CD14-positive monocyte (primary cell): ENCODE measurements at regions not wholly inside any gene's neighbourhood (a gene's known extent, or its start where the extent isn't known, plus 50 kb on each side); places are given as distances from the start of the nearest gene placed in this dataset.

ENCODE experiments used
- DNase-seq, 3 donors: peaks; one replicate each; pipeline ENCODE4 v3.0.0-alpha.2; 2011 to 2022
- H2AFZ ChIP-seq: 2 replicates; pipeline ENCODE4 v1.6.0; 2012; ENCODE audit warnings: mild to moderate bottlenecking, low read depth, low read length, inconsistent platforms; ENCODE audit not compliant: insufficient read depth, poor library complexity, severe bottlenecking
- H3K27ac ChIP-seq, 2 donors: 1 replicate in 1 of 2; 2 replicates in 1 of 2; pipeline ENCODE4 v1.5.1; 2012 to 2013; ENCODE audit warnings: low read length in 2 of 2, control low read depth in 1 of 2, inconsistent platforms in 1 of 2, low read depth in 1 of 2, mild to moderate bottlenecking in 1 of 2
- H3K27me3 ChIP-seq, 2 donors: one replicate each; pipeline versions ENCODE4 v1.6.0 to v1.6.1; 2011 to 2013; ENCODE audit warnings: low read length in 2 of 2; ENCODE audit not compliant: control insufficient read depth in 2 of 2, insufficient read depth in 2 of 2
- H3K36me3 ChIP-seq, 2 donors: replicated peaks in 1 of 2; 1 replicate in 1 of 2; 2 replicates in 1 of 2; pipeline versions ENCODE4 v1.5.1 to v1.6.1; 2012 to 2013; ENCODE audit warnings: low read length in 2 of 2, control low read depth in 1 of 2, inconsistent platforms in 1 of 2, mild to moderate bottlenecking in 1 of 2; ENCODE audit not compliant: insufficient read depth in 2 of 2, control insufficient read depth in 1 of 2
- H3K4me1 ChIP-seq, 2 donors: 1 replicate in 1 of 2; 2 replicates in 1 of 2; pipeline versions ENCODE4 v1.5.1 to v1.6.1; 2012 to 2013; ENCODE audit warnings: low read length in 2 of 2, control low read depth in 1 of 2, inconsistent platforms in 1 of 2, mild to moderate bottlenecking in 1 of 2, moderate library complexity in 1 of 2; ENCODE audit not compliant: insufficient read depth in 2 of 2, control insufficient read depth in 1 of 2
- H3K4me2 ChIP-seq: replicated peaks from 2 replicates; pipeline ENCODE3; 2012; ENCODE audit warnings: low read length, moderate library complexity, mild to moderate bottlenecking; ENCODE audit not compliant: poor library complexity, severe bottlenecking; ENCODE audit errors: extremely low read depth
- H3K4me3 ChIP-seq, 3 experiments: fragments of 200-600 bp in 1 of 3; sonication (generic) in 1 of 3; replicated peaks in 1 of 3; 1 replicate in 2 of 3; 2 replicates in 1 of 3; pipeline ENCODE4 v1.5.1; 2011 to 2013; ENCODE audit warnings: low read length in 3 of 3, mild to moderate bottlenecking in 3 of 3, control low read depth in 2 of 3, low read depth in 2 of 3, inconsistent platforms in 1 of 3, moderate library complexity in 1 of 3
- H3K79me2 ChIP-seq: 2 replicates; pipeline ENCODE4 v1.6.0; 2012; ENCODE audit warnings: mild to moderate bottlenecking, control low read depth, inconsistent platforms, low read length, moderate library complexity; ENCODE audit not compliant: insufficient read depth
- H3K9ac ChIP-seq: 2 replicates; pipeline ENCODE4 v1.6.0; 2017; ENCODE audit warnings: low read length, mild to moderate bottlenecking; ENCODE audit not compliant: insufficient read depth, poor library complexity, severe bottlenecking
- H3K9me3 ChIP-seq, 2 donors: replicated peaks in 1 of 2; 1 replicate in 1 of 2; 2 replicates in 1 of 2; pipeline versions ENCODE4 v1.5.1 to v1.6.1; 2012 to 2013; ENCODE audit warnings: low read length in 2 of 2, control low read depth in 1 of 2; ENCODE audit not compliant: control insufficient read depth in 1 of 2, insufficient read depth in 1 of 2
- H4K20me1 ChIP-seq: 2 replicates; pipeline ENCODE4 v1.6.0; 2012; ENCODE audit warnings: mild to moderate bottlenecking, low read length, control low read depth, moderate library complexity; ENCODE audit not compliant: insufficient read depth
- H3K27ac Mint-ChIP-seq, 7 donors: one replicate each; pipeline ENCODE4 v1.8.0; 2020; ENCODE audit warnings: mild to moderate bottlenecking in 7 of 7, mixed read lengths in 7 of 7, moderate library complexity in 6 of 7, inconsistent platforms in 2 of 7
- H3K27me3 Mint-ChIP-seq, 3 donors: one replicate each; pipeline ENCODE4 v1.8.0; 2021 to 2022; ENCODE audit warnings: low read depth in 3 of 3, mild to moderate bottlenecking in 3 of 3, mixed read lengths in 3 of 3, moderate library complexity in 3 of 3, inconsistent platforms in 1 of 3
- H3K36me3 Mint-ChIP-seq, 2 donors: one replicate each; pipeline ENCODE4 v1.8.0; 2020; ENCODE audit warnings: mixed read lengths in 2 of 2, inconsistent platforms in 1 of 2, mild to moderate bottlenecking in 1 of 2
- H3K4me1 Mint-ChIP-seq: one replicate; pipeline ENCODE4 v1.8.0; 2020; ENCODE audit warnings: mild to moderate bottlenecking, mixed read lengths
- H3K4me3 Mint-ChIP-seq, 2 donors: one replicate each; pipeline ENCODE4 v1.8.0; 2020; ENCODE audit warnings: mild to moderate bottlenecking in 2 of 2, mixed read lengths in 2 of 2, moderate library complexity in 1 of 2
- H3K9me3 Mint-ChIP-seq, 7 donors: one replicate each; pipeline ENCODE4 v1.8.0; 2020 to 2022; ENCODE audit warnings: mixed read lengths in 7 of 7, mild to moderate bottlenecking in 6 of 7, moderate library complexity in 6 of 7, inconsistent platforms in 2 of 7
- CTCF ChIP-seq: fragments of 200-600 bp; IDR thresholded peaks from one replicate; pipeline ENCODE4 v1.8.0; 2022; ENCODE audit warnings: antibody characterized with exemption, mild to moderate bottlenecking
- WGBS: methylation state at CpG from one replicate; pipeline ENCODE4 v1.1.5; 2013; ENCODE audit warnings: missing lambda C conversion rate; ENCODE audit not compliant: insufficient coverage; 5-methylcytosine and 5-hydroxymethylcytosine counted together
- intact Hi-C, 2 donors: fragments of 100-400 bp; cut with micrococcal nuclease; formaldehyde crosslinking; loops; one replicate each; pipeline versions ENCODE4 v1.15.0 to v1.15.1; 2023

DNA sequence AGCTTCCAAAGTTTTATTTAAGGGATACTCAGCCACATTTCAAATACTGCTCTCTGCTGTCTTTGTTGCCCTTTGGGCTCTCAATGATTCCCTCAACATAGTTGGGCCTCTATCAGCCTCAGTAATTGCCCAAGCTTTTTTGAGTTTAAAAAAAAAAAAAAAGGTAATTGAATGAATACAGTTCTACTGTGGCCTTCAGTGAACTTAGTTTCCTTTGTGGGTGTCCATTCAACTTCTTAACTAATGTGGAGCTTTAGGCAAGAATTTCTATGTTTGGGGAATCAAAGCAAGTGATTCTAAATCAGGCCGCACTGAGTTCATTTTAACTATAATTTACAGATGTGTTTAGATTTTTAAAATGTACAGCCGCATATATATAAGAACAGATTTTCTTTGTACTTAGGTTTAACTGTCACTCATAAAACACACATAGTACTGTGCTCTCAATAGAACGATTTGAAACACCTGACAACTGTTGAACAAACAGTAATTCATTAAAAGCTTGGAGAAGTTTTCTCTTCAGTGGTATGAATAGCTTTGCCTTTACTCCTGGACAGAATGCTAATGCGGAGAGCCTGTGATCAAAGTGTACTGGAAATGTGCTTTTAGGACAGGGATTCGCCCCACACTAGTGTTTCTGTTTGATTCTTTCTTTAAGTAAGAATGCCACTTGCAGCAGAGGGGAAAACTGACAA lies 844.9 kb upstream of the SEMA6D start:
- no peaks in the 10 kb centered on the region for H3K4me1 ChIP-seq
- no peak overlapping the region for H3K9ac ChIP-seq
- H3K4me3 ChIP-seq, result no peak overlapping the region
- H3K9me3 ChIP-seq, result peaks cover 4 to 5% of the 10 kb centered on the region in 2 donors
- H4K20me1 ChIP-seq, result no peaks in the 10 kb centered on the region
- H3K9me3 Mint-ChIP-seq, result peaks cover 0 to 4% (median 2%) of the 10 kb centered on the region in 7 donors
- H3K27me3 Mint-ChIP-seq, result no peaks in the 10 kb centered on the region
- WGBS, result 52% methylated on average over 2 of the region's 5 CpGs
- no peak overlapping the region for H3K27ac ChIP-seq
- no peak overlapping the region for H3K27ac Mint-ChIP-seq
- no peak for DNase-seq
- no peak overlapping the region for H3K4me3 Mint-ChIP-seq
- no peaks in the 10 kb centered on the region for H3K27me3 ChIP-seq
- no peaks in the 10 kb centered on the region for H3K36me3 Mint-ChIP-seq
- intact Hi-C loops, result no loop called here
- H2AFZ ChIP-seq, result no peak overlapping the region
- H3K79me2 ChIP-seq, result no peaks in the 10 kb centered on the region
- no peak for TF ChIP-seq CTCF
- no peak overlapping the region for H3K4me2 ChIP-seq
- H3K36me3 ChIP-seq, result no peaks in the 10 kb centered on the region
- H3K4me1 Mint-ChIP-seq, result no peaks in the 10 kb centered on the region

- H3K4me1 Mint-ChIP-seq, result no peaks in the 10 kb centered on the region
- no peak for TF ChIP-seq CTCF
- no peak overlapping the region for H3K27ac Mint-ChIP-seq
- Histone ChIP-seq H2AFZ (no peak overlapping the region), H3K4me2 (no peak overlapping the region), H3K4me3 (no peak overlapping the region), H3K4me1 (no peaks in the 10 kb centered on the region), H3K9me3 (peaks cover 4 to 5% of the 10 kb centered on the region in 2 donors), H3K27ac (no peak overlapping the region), H4K20me1 (no peaks in the 10 kb centered on the region), H3K27me3 (no peaks in the 10 kb centered on the region), H3K79me2 (no peaks in the 10 kb centered on the region), H3K9ac (no peak overlapping the region), H3K36me3 (no peaks in the 10 kb centered on the region)
- 100% methylated on average over 1 of the region's 2 CpGs for WGBS
- intact Hi-C loops, result no loop called here
- DNase-seq, result no peak
- no peaks in the 10 kb centered on the region for H3K27me3 Mint-ChIP-seq
- H3K9me3 Mint-ChIP-seq, result peaks cover 0 to 4% (median 2%) of the 10 kb centered on the region in 7 donors
- H3K4me3 Mint-ChIP-seq, result no peak overlapping the region
- no peaks in the 10 kb centered on the region for H3K36me3 Mint-ChIP-seq
Observed at GRCh38 chr15:46872981-46873330, 844.3 kb upstream of the SEMA6D start.
